ENCODE measurements at regions not wholly inside any gene's neighbourhood (a gene's known extent, or its start where the extent isn't known, plus 50 kb on each side); places are given as distances from the start of the nearest gene placed in this dataset.

- no peak for TF ChIP-seq ZBTB33 (IDR thresholded peaks at IDR 0.05)
These were observed 86.2 kb upstream of the PIK3R1 start (continued) for GRCh38 chr5:68129364-68129763.

- in situ Hi-C loops (cut with MboI): no loop called here
- WGBS (ENCODE audit: insufficient coverage, insufficient replicate concordance, low lambda C conversion rate, missing lambda C conversion rate): 64% methylated on average over 2 of the region's 2 CpGs
- no TSS peak for BruUV-seq (replicated peaks)
- Histone ChIP-seq H3K4me2 (ENCODE audit: control insufficient read depth, insufficient read depth) (no peak overlapping the region), H3K79me2 (ENCODE audit: control insufficient read depth, insufficient read depth, low read length) (no peaks in the 10 kb centered on the region), H3K9ac (ENCODE audit: control insufficient read depth, insufficient read depth, low read length) (no peak overlapping the region), H2AFZ (ENCODE audit: control insufficient read depth, low read depth, low read length) (no peak overlapping the region), H3K4me3 (no peak overlapping the region), H3K27me3 (replicated peaks in 1 of 2; ENCODE audit: control insufficient read depth in 2 of 2, insufficient read depth in 2 of 2, low read length in 1 of 2) (no peaks in the 10 kb centered on the region), H3K27ac (ENCODE audit: control insufficient read depth, insufficient read depth) (no peak overlapping the region), H3K4me1 (ENCODE audit: control insufficient read depth, insufficient read depth, low read length) (no peaks in the 10 kb centered on the region), H3K9me3 (replicated peaks; ENCODE audit: control insufficient read depth, insufficient read depth, low read length) (no peaks in the 10 kb centered on the region; the same call in 2 of the 3 replicates), H4K20me1 (ENCODE audit: control insufficient read depth, insufficient read depth) (no peaks in the 10 kb centered on the region), H3K36me3 (ENCODE audit: control insufficient read depth in 2 of 2, insufficient read depth in 2 of 2, low read length in 1 of 2) (no peaks in the 10 kb centered on the region)
- RAD21 ChIA-PET (ENCODE audit: unreplicated experiment): no interaction called here
- no peak for FAIRE-seq
- no peak for ATAC-seq
- intact Hi-C loops (cut with micrococcal nuclease; ENCODE audit: unreplicated experiment): no loop called here
- SMC1A ChIA-PET (ENCODE audit: uncharacterized antibody, unreplicated experiment): interaction anchor here (1.0 to 1.1 kb wide), 2 partner anchors 53 to 140 kb away, joined by 3 to 4 read pairs; no protein-coding TSS in a partner anchor
- no peak for DNase-seq (ENCODE audit: low read depth, low spot score)
- CTCF ChIA-PET: no interaction called here
- POLR2A ChIA-PET: interaction anchor here (0.7 kb wide), 1 partner anchor 57 kb away, joined by 3 read pairs; no protein-coding TSS in a partner anchor
- TF ChIP-seq CREM (IDR thresholded peaks at IDR 0.05; ENCODE audit: low read depth) (no peak), CHD2 (IDR thresholded peaks at IDR 0.05; ENCODE audit: borderline replicate concordance, low read depth, low read length) (no peak), ZNF24 (IDR thresholded peaks at IDR 0.05) (no peak), SUZ12 (IDR thresholded peaks at IDR 0.05; ENCODE audit: unreplicated experiment) (no peak), KLF5 (IDR thresholded peaks at IDR 0.05; ENCODE audit: partially characterized antibody) (no peak), ETV6 (conservative IDR thresholded peaks at IDR 0.05 in 1 of 2, IDR thresholded peaks at IDR 0.05 in 1 of 2; ENCODE audit: borderline replicate concordance in 1 of 2, low read depth in 1 of 2) (no peak), CBFB (IDR thresholded peaks at IDR 0.05; ENCODE audit: low read depth) (no peak), CUX1 (IDR thresholded peaks at IDR 0.05; ENCODE audit: insufficient replicate concordance, low read depth, low read length) (no peak), EGR1 (IDR thresholded peaks at IDR 0.05; ENCODE audit: borderline replicate concordance in 1 of 2, low read depth in 2 of 2, low read length in 2 of 2) (no peak), BCL3 (IDR thresholded peaks at IDR 0.05; ENCODE audit: borderline replicate concordance, insufficient read depth, low read depth, low read length, poor library complexity, severe bottlenecking) (no peak), MEF2A (IDR thresholded peaks at IDR 0.05; ENCODE audit: insufficient read depth, low read depth, low read length) (no peak)
These were observed 88.7 kb upstream of the PIK3R1 start for GRCh38 chr5:68126886-68127285.
